Pulmonary artery endothelial cell (primary cell): ENCODE measurements at regions not wholly inside any gene's neighbourhood (a gene's known extent, or its start where the extent isn't known, plus 50 kb on each side); places are given as distances from the start of the nearest gene placed in this dataset.

Experiments
- DNase-seq: peaks from one replicate; pipeline ENCODE4 v3.0.0-alpha.2; 2011; ENCODE audit warnings: low read depth, low spot score

GRCh38 chr1:47554082-47554481 lies 116.2 kb downstream of the FOXD2 start:
- DNase-seq: no peak

GRCh38 chr1:47554901-47555300 lies 117.1 kb downstream of the FOXD2 start:
- DNase-seq: no peak

GRCh38 chr1:47555306-47555705 lies 117.5 kb downstream of the FOXD2 start:
- no peak for DNase-seq

GRCh38 chr1:47555841-47556560 lies 118.2 kb downstream of the FOXD2 start:
- no peak for DNase-seq

- no peak for DNase-seq
These were observed 119.2 kb downstream of the FOXD2 start for GRCh38 chr1:47557066-47557465.

- DNase-seq: no peak
These were observed 121.1 kb downstream of the FOXD2 start for GRCh38 chr1:47558601-47559593.

- no peak for DNase-seq
These were observed 122.3 kb downstream of the FOXD2 start for GRCh38 chr1:47559944-47560695.

- no peak for DNase-seq
These were observed 123.7 kb downstream of the FOXD2 start for GRCh38 chr1:47561523-47562007.

GRCh38 chr1:47562147-47562546 lies 124.3 kb downstream of the FOXD2 start:
- no peak for DNase-seq

- no peak for DNase-seq
These were observed 125.0 kb downstream of the FOXD2 start for GRCh38 chr1:47562799-47563198.

GRCh38 chr1:47563201-47563600 lies 125.4 kb downstream of the FOXD2 start:
- DNase-seq: no peak

GRCh38 chr1:47564570-47564969 lies 126.7 kb downstream of the FOXD2 start:
- DNase-seq: no peak

GRCh38 chr1:47565092-47565491 lies 127.2 kb downstream of the FOXD2 start:
- DNase-seq: no peak

- no peak for DNase-seq
These were observed 127.8 kb downstream of the FOXD2 start for GRCh38 chr1:47565676-47566075.

- DNase-seq: no peak
These were observed 130.9 kb downstream of the FOXD2 start for GRCh38 chr1:47568763-47569162.

- no peak for DNase-seq
These were observed 131.4 kb downstream of the FOXD2 start for GRCh38 chr1:47569261-47569660.

GRCh38 chr1:47569681-47570470 lies 132.0 kb downstream of the FOXD2 start:
- DNase-seq: peak; percentile 84

- no peak for DNase-seq
These were observed 133.3 kb downstream of the FOXD2 start for GRCh38 chr1:47571161-47571560.

- no peak for DNase-seq
These were observed 134.1 kb downstream of the FOXD2 start for GRCh38 chr1:47571952-47572351.

GRCh38 chr1:47572731-47573430 lies 135.0 kb downstream of the FOXD2 start:
- no peak for DNase-seq
